ENCODE measurements at regions not wholly inside any gene's neighbourhood (a gene's known extent, or its start where the extent isn't known, plus 50 kb on each side); places are given as distances from the start of the nearest gene placed in this dataset.
"Not testable (repeated sequence)": the region's sequence is repeated elsewhere in the genome, so short reads cannot be mapped to it uniquely, and the experiment has no call there.

GRCh38 chr21:33998402-33998801 lies 75.0 kb upstream of the MRPS6 start:
- TF ChIP-seq CTCF (IDR thresholded peaks at IDR 0.05; ENCODE audit: low read depth, low read length, missing control alignments): no peak

GRCh38 chr21:33997436-33997835 lies 75.9 kb upstream of the MRPS6 start:
- no peak for DNase-seq (ENCODE audit: low read depth)
- no peak overlapping the region for H3K4me3 ChIP-seq (ENCODE audit: low read depth, low read length)
- TF ChIP-seq CTCF (IDR thresholded peaks at IDR 0.05; ENCODE audit: low read depth, low read length, missing control alignments): no peak

More at GRCh38 chr21:33998402-33998801, 75.0 kb upstream of the MRPS6 start:
- DNase-seq (ENCODE audit: low read depth): no peak
- no peak overlapping the region for H3K4me3 ChIP-seq (ENCODE audit: low read depth, low read length)

- TF ChIP-seq CTCF (IDR thresholded peaks at IDR 0.05; ENCODE audit: low read depth, low read length, missing control alignments): no peak
- no peak overlapping the region for H3K4me3 ChIP-seq (ENCODE audit: low read depth, low read length)
- no peak for DNase-seq (ENCODE audit: low read depth)
Observed at GRCh38 chr21:33994373-33994772, 78.8 kb upstream of the ATP5PO start.

GRCh38 chr21:33993286-33994231 lies 78.0 kb upstream of the ATP5PO start:
- DNase-seq (ENCODE audit: low read depth): no peak
- no peak overlapping the region for H3K4me3 ChIP-seq (ENCODE audit: low read depth, low read length)
- no peak for TF ChIP-seq CTCF (IDR thresholded peaks at IDR 0.05; ENCODE audit: low read depth, low read length, missing control alignments)

GRCh38 chr21:33992412-33992811 lies 76.8 kb upstream of the ATP5PO start:
- not testable (repeated sequence) for H3K4me3 ChIP-seq (ENCODE audit: low read depth, low read length)

GRCh38 chr21:33991133-33991532 lies 75.5 kb upstream of the ATP5PO start:
- no peak overlapping the region for H3K4me3 ChIP-seq (ENCODE audit: low read depth, low read length)
- TF ChIP-seq CTCF (IDR thresholded peaks at IDR 0.05; ENCODE audit: low read depth, low read length, missing control alignments): no peak
- DNase-seq (ENCODE audit: low read depth): no peak

More at GRCh38 chr21:33992412-33992811, 76.8 kb upstream of the ATP5PO start:
- DNase-seq (ENCODE audit: low read depth): not testable (repeated sequence)

GRCh38 chr21:33989440-33989839 lies 73.8 kb upstream of the ATP5PO start:
- DNase-seq (ENCODE audit: low read depth): no peak
- TF ChIP-seq CTCF (IDR thresholded peaks at IDR 0.05; ENCODE audit: low read depth, low read length, missing control alignments): no peak
- no peak overlapping the region for H3K4me3 ChIP-seq (ENCODE audit: low read depth, low read length)

All from GM12864 (cell line).